ENCODE measurements at regions not wholly inside any gene's neighbourhood (a gene's known extent, or its start where the extent isn't known, plus 50 kb on each side); places are given as distances from the start of the nearest gene placed in this dataset.

- no peak overlapping the region for H3K4me3 ChIP-seq
- no peaks in the 10 kb centered on the region for H3K9me3 ChIP-seq
- no peak overlapping the region for H3K27ac ChIP-seq
- no peaks in the 10 kb centered on the region for H3K27me3 ChIP-seq
- TF ChIP-seq CTCF (IDR thresholded peaks at IDR 0.05) (no peak), POLR2A (IDR thresholded peaks at IDR 0.05) (no peak)
- no peak for DNase-seq
- H3K4me1 ChIP-seq, result no peaks in the 10 kb centered on the region
- no peaks in the 10 kb centered on the region for H3K36me3 ChIP-seq
Observed at GRCh38 chr6:106869203-106869602, 105.3 kb downstream of the CD24 start.

- Histone ChIP-seq H3K36me3 (no peaks in the 10 kb centered on the region), H3K9me3 (no peaks in the 10 kb centered on the region), H3K4me3 (no peak overlapping the region), H3K4me1 (no peaks in the 10 kb centered on the region), H3K27me3 (no peaks in the 10 kb centered on the region), H3K27ac (no peak overlapping the region)
- DNase-seq, result no peak
- no peak for TF ChIP-seq CTCF (IDR thresholded peaks at IDR 0.05)
- no peak for TF ChIP-seq POLR2A (IDR thresholded peaks at IDR 0.05)
Observed at GRCh38 chr6:106866875-106867658, 107.5 kb downstream of the CD24 start.

- TF ChIP-seq CTCF (IDR thresholded peaks at IDR 0.05) (no peak), POLR2A (IDR thresholded peaks at IDR 0.05) (no peak)
- Histone ChIP-seq H3K36me3 (no peaks in the 10 kb centered on the region), H3K4me1 (no peaks in the 10 kb centered on the region), H3K27me3 (no peaks in the 10 kb centered on the region), H3K27ac (no peak overlapping the region), H3K9me3 (no peaks in the 10 kb centered on the region), H3K4me3 (no peak overlapping the region)
- DNase-seq, result no peak
Observed at GRCh38 chr6:106862858-106863257, 111.7 kb downstream of the CD24 start.

- no peak for DNase-seq
- no peak overlapping the region for H3K4me3 ChIP-seq
- no peaks in the 10 kb centered on the region for H3K9me3 ChIP-seq
- H3K36me3 ChIP-seq, result no peaks in the 10 kb centered on the region
- no peaks in the 10 kb centered on the region for H3K27me3 ChIP-seq
- H3K4me1 ChIP-seq, result no peaks in the 10 kb centered on the region
- TF ChIP-seq POLR2A (IDR thresholded peaks at IDR 0.05), result no peak
- TF ChIP-seq CTCF (IDR thresholded peaks at IDR 0.05), result no peak
- H3K27ac ChIP-seq, result no peak overlapping the region
Observed at GRCh38 chr6:106860940-106861339, 113.6 kb downstream of the CD24 start.

- Histone ChIP-seq H3K27ac (peak overlapping the region in 1 of 4 donors; percentile 7), H3K36me3 (no peaks in the 10 kb centered on the region), H3K4me3 (no peak overlapping the region), H3K27me3 (no peaks in the 10 kb centered on the region), H3K9me3 (no peaks in the 10 kb centered on the region), H3K4me1 (no peaks in the 10 kb centered on the region)
- TF ChIP-seq POLR2A (IDR thresholded peaks at IDR 0.05), result no peak
- no peak for TF ChIP-seq CTCF (IDR thresholded peaks at IDR 0.05)
- DNase-seq, result peak in 1 of 3 donors; percentile 75
Observed at GRCh38 chr6:106858653-106859092, 115.9 kb downstream of the CD24 start.

Data from Peyer's patch (tissue), 4 donors.